GM20431 (cell line): ENCODE measurements at regions not wholly inside any gene's neighbourhood (a gene's known extent, or its start where the extent isn't known, plus 50 kb on each side); places are given as distances from the start of the nearest gene placed in this dataset.

Experiments used
- in situ Hi-C: fragments of 300-500 bp; cut with MseI, MboI; formaldehyde crosslinking; loops from one replicate; pipeline ENCODE4 v1.15.0; 2020; ENCODE audit warnings: low sequenced_read_pairs; ENCODE audit not compliant: unreplicated experiment

- in situ Hi-C loops: loop anchor here (25.0 kb wide), 1 partner anchor 374 kb away; the partner anchor contains the start of gene LPIN3
Observed at GRCh38 chr20:40963505-40963845, 65.1 kb upstream of the TOP1 start.

- in situ Hi-C loops: loop anchor here (25.0 kb wide), 1 partner anchor 372 kb away; the partner anchor contains the start of gene LPIN3
Observed at GRCh38 chr20:40965671-40966070, 63.0 kb upstream of the TOP1 start.

- in situ Hi-C loops: loop anchor here (25.0 kb wide), 1 partner anchor 371 kb away; the partner anchor contains the start of gene LPIN3
Observed at GRCh38 chr20:40966103-40966502, 62.5 kb upstream of the TOP1 start.

DNA sequence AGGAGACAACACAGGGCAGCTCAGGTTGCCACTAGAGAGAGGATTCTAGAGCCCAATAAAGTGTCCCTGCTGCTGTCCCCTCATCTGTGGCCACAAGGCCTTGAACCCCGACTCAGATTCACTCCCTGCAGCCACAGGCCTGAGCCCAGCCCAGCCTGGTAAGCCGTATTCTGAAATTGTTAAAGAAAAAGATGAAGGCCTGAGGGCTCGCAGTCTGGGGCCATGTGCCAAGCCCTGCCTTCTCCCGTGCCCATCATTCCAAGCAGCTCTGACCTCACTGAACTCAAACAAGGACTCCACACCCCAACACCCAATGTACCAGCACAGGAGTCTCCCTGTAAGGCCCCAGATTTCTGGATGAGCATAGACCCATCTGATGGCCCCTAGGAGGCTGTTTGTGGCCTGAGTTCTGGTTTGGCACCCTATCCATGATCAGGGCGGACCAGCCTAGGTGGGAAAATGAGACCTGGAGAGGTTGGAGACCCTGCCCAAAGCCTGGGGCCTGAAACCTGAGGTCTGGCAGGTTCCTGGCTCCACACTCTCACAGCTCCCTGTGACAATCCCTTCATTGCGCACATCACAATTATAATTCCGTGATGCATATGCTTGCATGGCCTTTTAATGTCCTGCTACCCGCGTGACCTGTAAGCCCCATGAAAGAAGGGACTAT is 62.0 kb upstream of the TOP1 start:
- in situ Hi-C loops: loop anchor here (25.0 kb wide), 1 partner anchor 371 kb away; the partner anchor contains the start of gene LPIN3

- in situ Hi-C loops: loop anchor here (25.0 kb wide), 1 partner anchor 370 kb away; the partner anchor contains the start of gene LPIN3
Observed at GRCh38 chr20:40967700-40968099, 60.9 kb upstream of the TOP1 start.

DNA sequence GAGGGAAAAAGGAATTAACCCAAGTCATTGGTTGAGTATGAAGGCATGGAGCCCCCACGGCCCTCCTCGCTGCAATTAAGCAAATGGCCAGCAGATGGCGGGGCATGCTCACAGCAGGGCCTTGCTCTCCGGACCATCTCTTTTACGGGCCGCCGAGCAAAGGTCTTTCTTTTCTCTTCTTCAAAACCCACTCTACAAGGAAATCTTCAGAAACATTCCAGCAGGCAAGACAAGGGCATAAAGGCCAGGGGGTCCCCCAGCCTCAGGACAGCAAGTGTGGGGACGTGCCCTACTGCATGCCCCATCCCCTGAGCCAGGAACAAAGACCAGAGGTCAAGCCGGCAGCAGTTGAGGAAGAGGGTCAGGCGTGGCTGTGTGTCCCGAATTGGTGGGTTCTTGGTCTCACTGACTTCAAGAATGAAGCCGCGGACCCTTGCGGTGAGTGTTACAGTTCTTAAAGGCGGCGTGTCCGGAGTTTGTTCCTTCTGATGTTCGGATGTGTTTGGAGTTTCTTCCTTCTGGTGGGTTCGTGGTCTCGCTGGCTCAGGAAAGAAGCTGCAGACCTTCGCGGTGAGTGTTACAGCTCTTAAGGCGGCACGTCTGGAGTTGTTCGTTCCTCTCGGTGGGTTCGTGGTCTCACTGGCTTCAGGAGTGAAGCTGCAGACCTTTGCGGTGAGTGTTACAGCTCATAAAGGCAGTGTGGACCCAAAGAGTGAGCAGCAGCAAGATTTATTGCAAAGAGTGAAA is 59.6 kb upstream of the TOP1 start:
- in situ Hi-C loops: loop anchor here (25.0 kb wide), 1 partner anchor 368 kb away; the partner anchor contains the start of gene LPIN3

- in situ Hi-C loops: loop anchor here (25.0 kb wide), 1 partner anchor 367 kb away; the partner anchor contains the start of gene LPIN3
Observed at GRCh38 chr20:40970218-40970617, 58.4 kb upstream of the TOP1 start.

- in situ Hi-C loops: no loop called here
Observed at GRCh38 chr20:40977218-40977617, 51.4 kb upstream of the TOP1 start.

GRCh38 chr20:40978761-40979160 is 49.9 kb upstream of the TOP1 start:
- in situ Hi-C loops: no loop called here
